Kidney (tissue), 13 donors: ENCODE measurements at regions not wholly inside any gene's neighbourhood (a gene's known extent, or its start where the extent isn't known, plus 50 kb on each side); places are given as distances from the start of the nearest gene placed in this dataset.

Source experiments
- DNase-seq, 5 donors: peaks; one replicate each; pipeline ENCODE4 v3.0.0-alpha.2; 2013 to 2020
- FAIRE-seq: peaks from 2 replicates; lab custom pipeline; 2012; peaks lifted over from hg19 to GRCh38; lab: Jason Lieb, UNC
- H3K27ac ChIP-seq, 2 donors: one replicate each; pipeline ENCODE4 v1.7.0; 2013; ENCODE audit warnings: low read depth in 2 of 2, low read length in 2 of 2, inconsistent platforms in 1 of 2
- H3K27me3 ChIP-seq: one replicate; pipeline ENCODE4 v1.7.1; 2013; ENCODE audit warnings: low read length, inconsistent platforms; ENCODE audit not compliant: control insufficient read depth, insufficient read depth
- H3K36me3 ChIP-seq, 3 donors: one replicate each; pipeline versions ENCODE4 v1.7.0 to v1.7.1; 2013; ENCODE audit warnings: low read length in 3 of 3, control low read depth in 1 of 3, inconsistent platforms in 1 of 3; ENCODE audit not compliant: insufficient read depth in 3 of 3, control insufficient read depth in 2 of 3
- H3K4me1 ChIP-seq, 3 donors: one replicate each; pipeline versions ENCODE4 v1.7.0 to v1.7.1; 2013; ENCODE audit warnings: low read length in 3 of 3, inconsistent platforms in 1 of 3, low read depth in 1 of 3; ENCODE audit not compliant: control insufficient read depth in 2 of 3, insufficient read depth in 2 of 3
- H3K4me3 ChIP-seq, 3 donors: one replicate each; pipeline versions ENCODE4 v1.7.0 to v1.8.1; 2013; ENCODE audit warnings: low read length in 3 of 3, control low read depth in 1 of 3, inconsistent platforms in 1 of 3
- H3K9ac ChIP-seq, 3 donors: one replicate each; pipeline versions ENCODE4 v1.7.0 to v1.7.1; 2013; ENCODE audit warnings: low read length in 3 of 3, control low read depth in 1 of 3, inconsistent platforms in 1 of 3
- H3K9me3 ChIP-seq, 3 donors: one replicate each; pipeline versions ENCODE4 v1.7.0 to v1.7.1; 2013; ENCODE audit warnings: low read length in 3 of 3, control low read depth in 1 of 3, inconsistent platforms in 1 of 3; ENCODE audit not compliant: control insufficient read depth in 2 of 3, insufficient read depth in 1 of 3
- CTCF ChIP-seq: IDR thresholded peaks from 3 replicates; pipeline ENCODE4 v1.5.1; 2012; ENCODE audit warnings: mild to moderate bottlenecking, moderate library complexity, borderline replicate concordance; ENCODE audit not compliant: insufficient read depth; ENCODE audit errors: extremely low read depth
- intact Hi-C: fragments of 100-400 bp; cut with DNase I; formaldehyde crosslinking; loops from one replicate; pipeline ENCODE4 v1.11.1; 2022
- donor health status: control.
- donor health status: control.
- donor health status: control.
- donor health status: control.
- donor health status: control.
- donor health status: DM: yes; HTN: yes; CAD: no.
- donor health status: Normal renal cell carcinoma (clear cell type).

- Histone ChIP-seq H3K9ac (no peak overlapping the region), H3K36me3 (no peaks in the 10 kb centered on the region), H3K27me3 (no peaks in the 10 kb centered on the region), H3K4me3 (no peak overlapping the region), H3K27ac (peak overlapping the region; percentile 30 to 51), H3K9me3 (no peaks in the 10 kb centered on the region), H3K4me1 (peaks cover 2 to 24% (median 11%) of the 10 kb centered on the region in 3 donors)
- FAIRE-seq, result no peak
- TF ChIP-seq CTCF, result no peak
- intact Hi-C loops, result no loop called here
- no peak for DNase-seq
These were observed 204.1 kb downstream of the BCOR start for GRCh38 chrX:39893417-39894338.

- no peaks in the 10 kb centered on the region for H3K36me3 ChIP-seq
- no peak for TF ChIP-seq CTCF
- H3K4me3 ChIP-seq, result no peak overlapping the region
- H3K4me1 ChIP-seq, result peaks cover 2 to 24% (median 11%) of the 10 kb centered on the region in 3 donors
- peak overlapping the region; percentile 30 to 51 for H3K27ac ChIP-seq
- no peaks in the 10 kb centered on the region for H3K9me3 ChIP-seq
- peak; percentile 38 for FAIRE-seq
- intact Hi-C loops, result no loop called here
- peak in 4 of 5 donors; percentile 55 to 82 (median 62) for DNase-seq
- H3K27me3 ChIP-seq, result no peaks in the 10 kb centered on the region
- H3K9ac ChIP-seq, result no peak overlapping the region
These were observed 203.1 kb downstream of the BCOR start for GRCh38 chrX:39894683-39895082.

- intact Hi-C loops, result no loop called here
- DNase-seq, result peak in 3 of 5 donors; percentile 44 to 88 (median 58)
- no peaks in the 10 kb centered on the region for H3K9me3 ChIP-seq
These were observed 202.3 kb downstream of the BCOR start for GRCh38 chrX:39895218-39896110.

More at GRCh38 chrX:39895218-39896110, 202.3 kb downstream of the BCOR start:
- Histone ChIP-seq H3K9ac (no peak overlapping the region), H3K4me3 (no peak overlapping the region), H3K27me3 (no peaks in the 10 kb centered on the region), H3K36me3 (no peaks in the 10 kb centered on the region), H3K4me1 (peaks cover 2 to 24% (median 11%) of the 10 kb centered on the region in 3 donors), H3K27ac (peak overlapping the region; percentile 43 to 69)
- no peak for FAIRE-seq
- TF ChIP-seq CTCF, result no peak
